Endothelial cell of umbilical vein (primary cell): ENCODE measurements at regions not wholly inside any gene's neighbourhood (a gene's known extent, or its start where the extent isn't known, plus 50 kb on each side); places are given as distances from the start of the nearest gene placed in this dataset.

Source experiments
- BruUV-seq: library from RNA; stranded (reverse); fragments of 400-500 nt; replicated peaks from 2 replicates; lab custom pipeline; 2021; lab: Mats Ljungman, UMichigan
- CTCF ChIA-PET: fragments of 300-600, 350-600 bp; sonication (Branson Sonifier 250); formaldehyde crosslinking; loops from one replicate; lab custom pipeline; 2021; ENCODE audit warnings: antibody characterized with exemption, inconsistent platforms; lab: Charles Lee
- POLR2A ChIA-PET: fragments of 300-600, 350-600 bp; sonication (Branson Sonifier 250); formaldehyde crosslinking; loops from one replicate; lab custom pipeline; 2021; ENCODE audit warnings: antibody characterized with exemption, inconsistent platforms; lab: Charles Lee
- DNase-seq: peaks from one replicate; pipeline ENCODE4 v3.0.0-alpha.2; 2011; ENCODE audit warnings: low read depth, low spot score
- FAIRE-seq: peaks from 2 replicates; lab custom pipeline; 2011; peaks lifted over from hg19 to GRCh38; lab: Jason Lieb, UNC
- H2AFZ ChIP-seq: 2 replicates; pipeline ENCODE4 v1.6.0; 2012; ENCODE audit warnings: low read depth, low read length, control low read depth, inconsistent platforms
- H3K27ac ChIP-seq: 2 replicates; pipeline ENCODE4 v1.5.1; 2011; ENCODE audit warnings: low read depth, mild to moderate bottlenecking, control low read depth, low read length, moderate library complexity; ENCODE audit not compliant: insufficient read depth
- H3K27me3 ChIP-seq, 2 experiments: 2 replicates each; pipeline versions ENCODE4 v1.6.0 to v1.6.1; 2011; ENCODE audit warnings: low read length in 2 of 2, mixed read lengths in 1 of 2; ENCODE audit not compliant: control insufficient read depth in 2 of 2, insufficient read depth in 2 of 2
- H3K36me3 ChIP-seq, 2 experiments: 2 replicates in 1 of 2; 3 replicates in 1 of 2; pipeline ENCODE4 v1.5.1; 2011; ENCODE audit warnings: low read length in 2 of 2, mild to moderate bottlenecking in 1 of 2, moderate library complexity in 1 of 2; ENCODE audit not compliant: control insufficient read depth in 2 of 2, insufficient read depth in 2 of 2; ENCODE audit errors: extremely low read depth in 1 of 2
- H3K4me1 ChIP-seq: 3 replicates; pipeline ENCODE4 v1.5.1; 2011; ENCODE audit warnings: mild to moderate bottlenecking, low read length; ENCODE audit not compliant: control insufficient read depth, insufficient read depth; ENCODE audit errors: extremely low read depth
- H3K4me2 ChIP-seq: 2 replicates; pipeline ENCODE4 v1.6.1; 2011; ENCODE audit warnings: low read length, control low read depth, mixed read lengths; ENCODE audit not compliant: insufficient read depth
- H3K4me3 ChIP-seq, 3 experiments: fragments of 200-600 bp in 1 of 3; sonication (generic), shearing (Covaris generic) in 1 of 3; replicated peaks in 1 of 3; 2 replicates each; pipeline ENCODE4 v1.5.1; 2011 to 2016; ENCODE audit warnings: control low read depth in 3 of 3, low read length in 3 of 3, mild to moderate bottlenecking in 2 of 3, inconsistent platforms in 1 of 3, low read depth in 1 of 3, moderate library complexity in 1 of 3; ENCODE audit not compliant: insufficient read depth in 1 of 3
- H3K79me2 ChIP-seq: 2 replicates; pipeline ENCODE4 v1.6.0; 2012; ENCODE audit warnings: low read length, inconsistent platforms; ENCODE audit not compliant: control insufficient read depth, insufficient read depth
- H3K9ac ChIP-seq: replicated peaks from 2 replicates; pipeline ENCODE3; 2011; ENCODE audit warnings: low read length, control low read depth; ENCODE audit not compliant: insufficient read depth; ENCODE audit errors: extremely low read depth
- H3K9me1 ChIP-seq: replicated peaks from 3 replicates; pipeline ENCODE4 v1.6.0; 2011; ENCODE audit warnings: mild to moderate bottlenecking, low read length; ENCODE audit not compliant: control insufficient read depth, insufficient read depth; ENCODE audit errors: extremely low read depth
- H3K9me3 ChIP-seq: replicated peaks from 2 replicates; pipeline ENCODE4 v1.5.1; 2012; ENCODE audit warnings: low read length, inconsistent platforms; ENCODE audit not compliant: control insufficient read depth, insufficient read depth
- H4K20me1 ChIP-seq: replicated peaks from 2 replicates; pipeline ENCODE3; 2011; ENCODE audit warnings: mild to moderate bottlenecking, low read length; ENCODE audit not compliant: control insufficient read depth, insufficient read depth; ENCODE audit errors: extremely low read depth
- EZH2 ChIP-seq: IDR thresholded peaks from 2 replicates; pipeline ENCODE4 v1.6.1; 2012; ENCODE audit warnings: borderline replicate concordance, low read depth, mild to moderate bottlenecking, moderate library complexity, low read length, inconsistent platforms; ENCODE audit not compliant: severe bottlenecking
- FOS ChIP-seq: IDR thresholded peaks from 2 replicates; pipeline ENCODE4 v1.6.1; 2011; ENCODE audit warnings: mild to moderate bottlenecking, low read length, moderate library complexity, borderline replicate concordance; ENCODE audit not compliant: insufficient read depth
- GATA2 ChIP-seq: IDR thresholded peaks from 2 replicates; pipeline ENCODE4 v1.7.0; 2011; ENCODE audit warnings: low read depth, mild to moderate bottlenecking, moderate library complexity, mixed read lengths, low read length; ENCODE audit not compliant: insufficient read length, insufficient read depth
- JUN ChIP-seq: IDR thresholded peaks from 2 replicates; pipeline ENCODE4 v1.6.1; 2011; ENCODE audit warnings: borderline replicate concordance, low read depth; ENCODE audit not compliant: insufficient read length, insufficient read depth
- MYC ChIP-seq: IDR thresholded peaks from one replicate; pipeline ENCODE4 v1.6.1; 2011; ENCODE audit warnings: mild to moderate bottlenecking, low read depth, low read length
- POLR2A ChIP-seq: IDR thresholded peaks from 2 replicates; pipeline ENCODE4 v1.6.1; 2012; ENCODE audit warnings: low read depth, mild to moderate bottlenecking, control low read depth, low read length
- POLR2AphosphoS5 ChIP-seq: IDR thresholded peaks from 2 replicates; pipeline ENCODE4 v1.6.1; 2012; ENCODE audit warnings: low read depth, mild to moderate bottlenecking, control low read depth, low read length, moderate library complexity; ENCODE audit not compliant: insufficient read depth
- dilution Hi-C: fragments of 300-500 bp; cut with MboI; formaldehyde crosslinking; loops from one replicate; pipeline ENCODE4 v1.15.0; 2019; ENCODE audit warnings: low sequenced_read_pairs; ENCODE audit not compliant: extremely low pct_ligation_motif_present
- intact Hi-C: fragments of 100-400 bp; cut with micrococcal nuclease; formaldehyde crosslinking; loops from one replicate; pipeline ENCODE4 v1.10.0; 2022
- TF ChIP-seq, protein P1 (sequence below), 2 donors: IDR thresholded peaks; 1 replicate in 1 of 2; 2 replicates in 1 of 2; pipeline ENCODE4 v1.5.1; 2011; ENCODE audit warnings: low read length in 2 of 2, mild to moderate bottlenecking in 2 of 2, moderate library complexity in 2 of 2, control low read depth in 1 of 2, inconsistent platforms in 1 of 2, low read depth in 1 of 2; ENCODE audit not compliant: insufficient read depth in 1 of 2; ENCODE audit errors: extremely low read depth in 1 of 2
- TF ChIP-seq, protein P2 (sequence below): IDR thresholded peaks from 2 replicates; pipeline ENCODE4 v1.6.1; 2011; ENCODE audit not compliant: insufficient read depth, insufficient read length

DNA sequence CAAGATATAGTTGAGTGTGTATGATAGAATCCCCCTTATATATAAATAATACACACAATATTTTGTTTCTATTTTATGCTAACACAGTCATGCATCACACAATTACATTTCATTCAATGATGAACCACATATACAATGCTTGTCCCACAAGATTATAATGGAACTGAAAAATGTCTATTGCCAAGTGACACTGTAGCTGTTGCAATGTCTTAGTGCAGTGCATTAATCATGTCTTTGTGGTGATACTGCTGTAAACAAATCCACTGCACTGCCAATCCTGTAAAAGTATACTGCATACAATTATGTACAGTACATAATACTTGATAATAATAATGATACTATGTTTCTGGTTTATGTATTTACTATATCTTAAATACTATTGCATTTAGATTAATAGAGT, 512.1 kb upstream of the CNTN3 start:
- Histone ChIP-seq H3K36me3 (no peaks in the 10 kb centered on the region), H3K27me3 (no peaks in the 10 kb centered on the region), H3K4me1 (no peaks in the 10 kb centered on the region), H3K9me1 (no peaks in the 10 kb centered on the region), H4K20me1 (no peaks in the 10 kb centered on the region), H2AFZ (no peak overlapping the region), H3K4me3 (no peak overlapping the region), H3K9ac (no peak overlapping the region), H3K27ac (no peak overlapping the region), H3K79me2 (no peaks in the 10 kb centered on the region), H3K4me2 (no peak overlapping the region), H3K9me3 (peaks cover 2% of the 10 kb centered on the region)
- dilution Hi-C loops (no loop called here), intact Hi-C loops (no loop called here)
- no peak for DNase-seq
- ChIA-PET CTCF (interaction anchor here (1.5 kb wide), 1 partner anchor 9 kb away, joined by 3 read pairs; no protein-coding TSS in a partner anchor), POLR2A (no interaction called here)
- no peak for FAIRE-seq
- TF ChIP-seq FOS = no peak
- TF ChIP-seq POLR2AphosphoS5 = no peak
- no peak for TF ChIP-seq MYC
- TF ChIP-seq, protein P1, sequence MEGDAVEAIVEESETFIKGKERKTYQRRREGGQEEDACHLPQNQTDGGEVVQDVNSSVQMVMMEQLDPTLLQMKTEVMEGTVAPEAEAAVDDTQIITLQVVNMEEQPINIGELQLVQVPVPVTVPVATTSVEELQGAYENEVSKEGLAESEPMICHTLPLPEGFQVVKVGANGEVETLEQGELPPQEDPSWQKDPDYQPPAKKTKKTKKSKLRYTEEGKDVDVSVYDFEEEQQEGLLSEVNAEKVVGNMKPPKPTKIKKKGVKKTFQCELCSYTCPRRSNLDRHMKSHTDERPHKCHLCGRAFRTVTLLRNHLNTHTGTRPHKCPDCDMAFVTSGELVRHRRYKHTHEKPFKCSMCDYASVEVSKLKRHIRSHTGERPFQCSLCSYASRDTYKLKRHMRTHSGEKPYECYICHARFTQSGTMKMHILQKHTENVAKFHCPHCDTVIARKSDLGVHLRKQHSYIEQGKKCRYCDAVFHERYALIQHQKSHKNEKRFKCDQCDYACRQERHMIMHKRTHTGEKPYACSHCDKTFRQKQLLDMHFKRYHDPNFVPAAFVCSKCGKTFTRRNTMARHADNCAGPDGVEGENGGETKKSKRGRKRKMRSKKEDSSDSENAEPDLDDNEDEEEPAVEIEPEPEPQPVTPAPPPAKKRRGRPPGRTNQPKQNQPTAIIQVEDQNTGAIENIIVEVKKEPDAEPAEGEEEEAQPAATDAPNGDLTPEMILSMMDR (IDR thresholded peaks at IDR 0.05; ENCODE audit: extremely low read depth in 1 of 2, insufficient read depth in 1 of 2, low read depth in 1 of 2, low read length in 2 of 2) = no peak
- TF ChIP-seq EZH2 = no peak
- no peak for TF ChIP-seq JUN
- TF ChIP-seq, protein P2, sequence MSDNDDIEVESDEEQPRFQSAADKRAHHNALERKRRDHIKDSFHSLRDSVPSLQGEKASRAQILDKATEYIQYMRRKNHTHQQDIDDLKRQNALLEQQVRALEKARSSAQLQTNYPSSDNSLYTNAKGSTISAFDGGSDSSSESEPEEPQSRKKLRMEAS = no peak
- no peak for TF ChIP-seq GATA2
- TF ChIP-seq POLR2A = no peak
- no TSS peak for BruUV-seq
